ENCODE measurements at regions not wholly inside any gene's neighbourhood (a gene's known extent, or its start where the extent isn't known, plus 50 kb on each side); places are given as distances from the start of the nearest gene placed in this dataset.

DNA sequence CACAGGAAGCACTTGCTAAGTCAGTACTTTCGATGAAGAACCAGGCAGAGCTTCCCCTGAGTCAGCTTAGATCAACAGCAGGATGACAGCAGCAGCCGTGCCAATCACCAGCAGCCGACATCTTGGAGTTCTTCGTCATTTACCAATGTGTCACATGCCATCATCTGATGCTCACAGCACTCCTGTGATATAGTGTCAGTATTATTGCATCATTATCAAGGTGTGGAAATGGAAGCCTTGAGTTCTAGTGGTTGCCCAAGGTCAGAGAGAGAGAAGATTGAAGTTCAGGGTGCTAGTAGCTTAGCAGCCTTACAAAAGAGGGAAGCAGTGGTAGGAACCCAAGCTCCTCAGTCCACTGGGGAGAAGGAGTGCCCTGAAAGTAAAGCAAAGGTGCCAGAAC, 331.5 kb downstream of the ZNF536 start:
- TF ChIP-seq, protein P1, sequence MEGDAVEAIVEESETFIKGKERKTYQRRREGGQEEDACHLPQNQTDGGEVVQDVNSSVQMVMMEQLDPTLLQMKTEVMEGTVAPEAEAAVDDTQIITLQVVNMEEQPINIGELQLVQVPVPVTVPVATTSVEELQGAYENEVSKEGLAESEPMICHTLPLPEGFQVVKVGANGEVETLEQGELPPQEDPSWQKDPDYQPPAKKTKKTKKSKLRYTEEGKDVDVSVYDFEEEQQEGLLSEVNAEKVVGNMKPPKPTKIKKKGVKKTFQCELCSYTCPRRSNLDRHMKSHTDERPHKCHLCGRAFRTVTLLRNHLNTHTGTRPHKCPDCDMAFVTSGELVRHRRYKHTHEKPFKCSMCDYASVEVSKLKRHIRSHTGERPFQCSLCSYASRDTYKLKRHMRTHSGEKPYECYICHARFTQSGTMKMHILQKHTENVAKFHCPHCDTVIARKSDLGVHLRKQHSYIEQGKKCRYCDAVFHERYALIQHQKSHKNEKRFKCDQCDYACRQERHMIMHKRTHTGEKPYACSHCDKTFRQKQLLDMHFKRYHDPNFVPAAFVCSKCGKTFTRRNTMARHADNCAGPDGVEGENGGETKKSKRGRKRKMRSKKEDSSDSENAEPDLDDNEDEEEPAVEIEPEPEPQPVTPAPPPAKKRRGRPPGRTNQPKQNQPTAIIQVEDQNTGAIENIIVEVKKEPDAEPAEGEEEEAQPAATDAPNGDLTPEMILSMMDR (IDR thresholded peaks at IDR 0.05): no peak
- TF ChIP-seq POLR2A (IDR thresholded peaks at IDR 0.05): no peak
